ENCODE measurements at regions not wholly inside any gene's neighbourhood (a gene's known extent, or its start where the extent isn't known, plus 50 kb on each side); places are given as distances from the start of the nearest gene placed in this dataset.

DNA sequence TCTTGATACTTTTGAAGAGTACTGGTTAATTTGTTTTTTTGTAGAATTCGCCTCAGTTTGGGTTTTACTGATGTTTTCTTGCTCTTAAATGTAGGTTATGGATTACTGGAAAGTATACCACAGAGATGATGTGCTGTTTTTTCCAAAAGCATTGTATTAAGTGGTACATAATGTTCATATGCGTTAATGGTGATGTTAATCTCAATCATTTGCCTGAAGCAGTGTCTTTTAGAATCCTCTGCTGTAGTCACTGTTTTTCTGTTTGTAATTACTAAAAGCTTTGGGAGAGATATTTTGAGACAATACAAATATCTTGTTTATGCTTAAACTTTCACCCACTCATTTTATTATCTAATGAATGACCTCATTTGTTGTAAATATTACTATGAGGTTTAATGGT lies 163.4 kb upstream of the LRP1B start:
- Histone ChIP-seq H3K9me3 (replicated peaks in 1 of 2; ENCODE audit: control insufficient read depth in 1 of 2, insufficient read depth in 1 of 2, low read length in 2 of 2) (no peaks in the 10 kb centered on the region), H2AFZ (ENCODE audit: insufficient read depth, low read depth, low read length, poor library complexity, severe bottlenecking) (no peak overlapping the region), H3K9ac (ENCODE audit: insufficient read depth, low read length, poor library complexity, severe bottlenecking) (no peak overlapping the region), H3K79me2 (ENCODE audit: insufficient read depth, low read length) (no peaks in the 10 kb centered on the region), H3K4me1 (ENCODE audit: control insufficient read depth in 1 of 2, insufficient read depth in 2 of 2, low read length in 2 of 2) (no peaks in the 10 kb centered on the region), H3K4me3 (replicated peaks in 1 of 3; ENCODE audit: low read depth in 2 of 3, low read length in 3 of 3) (no peak overlapping the region), H3K4me2 (replicated peaks; ENCODE audit: extremely low read depth, low read length, poor library complexity, severe bottlenecking) (no peak overlapping the region), H3K36me3 (replicated peaks in 1 of 2; ENCODE audit: control insufficient read depth in 1 of 2, insufficient read depth in 2 of 2, low read length in 2 of 2) (no peaks in the 10 kb centered on the region), H3K27me3 (ENCODE audit: control insufficient read depth in 2 of 2, insufficient read depth in 2 of 2, low read length in 2 of 2) (no peaks in the 10 kb centered on the region), H3K27ac (ENCODE audit: low read depth in 1 of 2, low read length in 2 of 2) (no peak overlapping the region), H4K20me1 (ENCODE audit: insufficient read depth, low read length) (no peaks in the 10 kb centered on the region)
- peaks cover 0 to 3% (median 2%) of the 10 kb centered on the region in 3 donors for H3K27me3 Mint-ChIP-seq (ENCODE audit: low read depth in 3 of 3)
- no peak overlapping the region for H3K27ac Mint-ChIP-seq
- H3K36me3 Mint-ChIP-seq, result no peaks in the 10 kb centered on the region
- TF ChIP-seq, protein P1, sequence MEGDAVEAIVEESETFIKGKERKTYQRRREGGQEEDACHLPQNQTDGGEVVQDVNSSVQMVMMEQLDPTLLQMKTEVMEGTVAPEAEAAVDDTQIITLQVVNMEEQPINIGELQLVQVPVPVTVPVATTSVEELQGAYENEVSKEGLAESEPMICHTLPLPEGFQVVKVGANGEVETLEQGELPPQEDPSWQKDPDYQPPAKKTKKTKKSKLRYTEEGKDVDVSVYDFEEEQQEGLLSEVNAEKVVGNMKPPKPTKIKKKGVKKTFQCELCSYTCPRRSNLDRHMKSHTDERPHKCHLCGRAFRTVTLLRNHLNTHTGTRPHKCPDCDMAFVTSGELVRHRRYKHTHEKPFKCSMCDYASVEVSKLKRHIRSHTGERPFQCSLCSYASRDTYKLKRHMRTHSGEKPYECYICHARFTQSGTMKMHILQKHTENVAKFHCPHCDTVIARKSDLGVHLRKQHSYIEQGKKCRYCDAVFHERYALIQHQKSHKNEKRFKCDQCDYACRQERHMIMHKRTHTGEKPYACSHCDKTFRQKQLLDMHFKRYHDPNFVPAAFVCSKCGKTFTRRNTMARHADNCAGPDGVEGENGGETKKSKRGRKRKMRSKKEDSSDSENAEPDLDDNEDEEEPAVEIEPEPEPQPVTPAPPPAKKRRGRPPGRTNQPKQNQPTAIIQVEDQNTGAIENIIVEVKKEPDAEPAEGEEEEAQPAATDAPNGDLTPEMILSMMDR (IDR thresholded peaks at IDR 0.05), result no peak
- intact Hi-C loops (cut with micrococcal nuclease), result no loop called here
- H3K9me3 Mint-ChIP-seq, result peaks cover 0 to 5% (median 1%) of the 10 kb centered on the region in 7 donors
- H3K4me3 Mint-ChIP-seq, result no peak overlapping the region
- H3K4me1 Mint-ChIP-seq, result no peaks in the 10 kb centered on the region
- no peak for DNase-seq
- WGBS (ENCODE audit: insufficient coverage), result no CpG with 5 or more reads among the region's 2 CpGs

DNA sequence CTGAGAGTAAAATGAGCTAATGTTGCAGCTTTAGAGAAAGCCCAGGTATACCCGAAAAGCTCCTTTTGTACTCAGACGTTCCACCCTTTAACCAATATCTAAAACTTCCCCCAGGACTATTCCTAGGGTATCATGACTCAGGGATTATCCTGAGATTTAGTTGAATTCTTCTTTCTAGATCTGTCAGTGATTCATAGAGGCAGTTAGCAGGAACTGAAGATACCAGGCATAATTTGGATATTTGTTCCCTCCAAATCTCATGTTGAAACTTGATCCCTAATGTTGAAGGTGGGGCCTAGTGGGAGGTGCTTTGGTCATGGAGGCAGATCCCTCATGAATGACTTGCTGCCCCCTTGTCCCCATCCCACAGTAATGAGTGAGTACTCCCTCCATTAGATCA lies 161.2 kb upstream of the LRP1B start:
- no peak overlapping the region for H3K4me2 ChIP-seq (replicated peaks; ENCODE audit: extremely low read depth, low read length, poor library complexity, severe bottlenecking)
- Mint-ChIP-seq H3K4me1 (no peaks in the 10 kb centered on the region), H3K36me3 (no peaks in the 10 kb centered on the region), H3K4me3 (no peak overlapping the region), H3K27me3 (ENCODE audit: low read depth in 3 of 3) (peaks cover 0 to 3% (median 0%) of the 10 kb centered on the region in 3 donors), H3K27ac (no peak overlapping the region), H3K9me3 (peaks cover 0 to 5% (median 0%) of the 10 kb centered on the region in 7 donors)
- no peak overlapping the region for H3K9ac ChIP-seq (ENCODE audit: insufficient read depth, low read length, poor library complexity, severe bottlenecking)
- H2AFZ ChIP-seq (ENCODE audit: insufficient read depth, low read depth, low read length, poor library complexity, severe bottlenecking), result no peak overlapping the region
- no CpG with 5 or more reads among the region's 2 CpGs for WGBS (ENCODE audit: insufficient coverage)
- no peaks in the 10 kb centered on the region for H3K36me3 ChIP-seq (replicated peaks in 1 of 2; ENCODE audit: control insufficient read depth in 1 of 2, insufficient read depth in 2 of 2, low read length in 2 of 2)
- no peaks in the 10 kb centered on the region for H3K9me3 ChIP-seq (replicated peaks in 1 of 2; ENCODE audit: control insufficient read depth in 1 of 2, insufficient read depth in 1 of 2, low read length in 2 of 2)
- no peaks in the 10 kb centered on the region for H3K79me2 ChIP-seq (ENCODE audit: insufficient read depth, low read length)
- H3K4me3 ChIP-seq (replicated peaks in 1 of 3; ENCODE audit: low read depth in 2 of 3, low read length in 3 of 3), result no peak overlapping the region
- DNase-seq, result no peak
- H4K20me1 ChIP-seq (ENCODE audit: insufficient read depth, low read length), result no peaks in the 10 kb centered on the region
- no peaks in the 10 kb centered on the region for H3K4me1 ChIP-seq (ENCODE audit: control insufficient read depth in 1 of 2, insufficient read depth in 2 of 2, low read length in 2 of 2)
- intact Hi-C loops (cut with micrococcal nuclease), result no loop called here
- H3K27ac ChIP-seq (ENCODE audit: low read depth in 1 of 2, low read length in 2 of 2), result no peak overlapping the region
- no peaks in the 10 kb centered on the region for H3K27me3 ChIP-seq (ENCODE audit: control insufficient read depth in 2 of 2, insufficient read depth in 2 of 2, low read length in 2 of 2)
- TF ChIP-seq, protein P1 (IDR thresholded peaks at IDR 0.05), result no peak
